NB4 (cell line): ENCODE measurements at regions not wholly inside any gene's neighbourhood (a gene's known extent, or its start where the extent isn't known, plus 50 kb on each side); places are given as distances from the start of the nearest gene placed in this dataset.

Experiments used
- POLR2A ChIP-seq: IDR thresholded peaks from 2 replicates; pipeline ENCODE4 v1.6.1; 2011; ENCODE audit warnings: mild to moderate bottlenecking; ENCODE audit not compliant: insufficient read length; ENCODE audit errors: extremely low read depth
- TF ChIP-seq, protein P1 (sequence below): IDR thresholded peaks from one replicate; pipeline ENCODE4 v1.5.1; 2012; ENCODE audit warnings: low read depth, low read length

DNA sequence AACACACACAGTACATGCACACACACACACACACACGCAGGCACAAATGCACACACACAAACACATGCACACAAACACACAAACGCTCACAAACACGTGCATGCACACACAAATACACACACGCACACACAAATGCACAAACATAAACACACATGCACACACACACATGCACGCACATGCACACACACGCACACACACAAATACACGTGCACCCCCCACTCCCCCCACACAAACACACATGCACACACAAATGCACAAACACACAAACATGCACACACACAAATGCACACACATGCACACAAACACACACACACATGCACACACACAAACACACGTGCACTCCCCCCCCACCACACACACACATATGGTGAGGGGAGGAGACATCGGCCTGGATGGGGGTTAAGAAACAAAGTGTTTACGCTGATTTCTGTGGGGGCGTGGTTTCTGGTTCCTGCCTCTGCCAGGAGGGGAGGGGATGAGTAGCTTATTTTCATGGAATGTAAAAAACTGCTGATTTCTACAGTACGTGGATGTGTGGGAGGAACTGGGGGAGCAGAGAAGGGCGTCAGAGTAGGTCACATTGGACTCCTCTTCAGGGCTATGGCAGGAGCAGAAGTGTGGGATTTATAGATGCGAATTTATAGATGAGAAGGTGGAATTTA, 607.2 kb downstream of the QKI start:
- TF ChIP-seq, protein P1, sequence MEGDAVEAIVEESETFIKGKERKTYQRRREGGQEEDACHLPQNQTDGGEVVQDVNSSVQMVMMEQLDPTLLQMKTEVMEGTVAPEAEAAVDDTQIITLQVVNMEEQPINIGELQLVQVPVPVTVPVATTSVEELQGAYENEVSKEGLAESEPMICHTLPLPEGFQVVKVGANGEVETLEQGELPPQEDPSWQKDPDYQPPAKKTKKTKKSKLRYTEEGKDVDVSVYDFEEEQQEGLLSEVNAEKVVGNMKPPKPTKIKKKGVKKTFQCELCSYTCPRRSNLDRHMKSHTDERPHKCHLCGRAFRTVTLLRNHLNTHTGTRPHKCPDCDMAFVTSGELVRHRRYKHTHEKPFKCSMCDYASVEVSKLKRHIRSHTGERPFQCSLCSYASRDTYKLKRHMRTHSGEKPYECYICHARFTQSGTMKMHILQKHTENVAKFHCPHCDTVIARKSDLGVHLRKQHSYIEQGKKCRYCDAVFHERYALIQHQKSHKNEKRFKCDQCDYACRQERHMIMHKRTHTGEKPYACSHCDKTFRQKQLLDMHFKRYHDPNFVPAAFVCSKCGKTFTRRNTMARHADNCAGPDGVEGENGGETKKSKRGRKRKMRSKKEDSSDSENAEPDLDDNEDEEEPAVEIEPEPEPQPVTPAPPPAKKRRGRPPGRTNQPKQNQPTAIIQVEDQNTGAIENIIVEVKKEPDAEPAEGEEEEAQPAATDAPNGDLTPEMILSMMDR, result no peak
- TF ChIP-seq POLR2A, result no peak
